ENCODE measurements at regions not wholly inside any gene's neighbourhood (a gene's known extent, or its start where the extent isn't known, plus 50 kb on each side); places are given as distances from the start of the nearest gene placed in this dataset.
"Not testable (repeated sequence)": the region's sequence is repeated elsewhere in the genome, so short reads cannot be mapped to it uniquely, and the experiment has no call there.

GRCh38 chr10:114872519-114873087 lies 51.0 kb downstream of the FHIP2A start:
- no peak for DNase-seq

- DNase-seq = peak; percentile 16
Observed at GRCh38 chr10:114874827-114875411, 53.3 kb downstream of the FHIP2A start.

- DNase-seq = not testable (repeated sequence)
Observed at GRCh38 chr10:114875590-114876081, 54.1 kb downstream of the FHIP2A start.

- no peak for DNase-seq
Observed at GRCh38 chr10:114876169-114876568, 54.6 kb downstream of the FHIP2A start.

- DNase-seq = peak; percentile 3
Observed at GRCh38 chr10:114876602-114877300, 55.2 kb downstream of the FHIP2A start.

- DNase-seq = no peak
Observed at GRCh38 chr10:114877301-114877644, 55.7 kb downstream of the FHIP2A start.

GRCh38 chr10:114879093-114879492 lies 57.5 kb downstream of the FHIP2A start:
- DNase-seq = no peak

- peak; percentile 1 for DNase-seq
Observed at GRCh38 chr10:114879541-114880158, 58.1 kb downstream of the FHIP2A start.

GRCh38 chr10:114881417-114881816 lies 56.6 kb upstream of the TRUB1 start:
- DNase-seq = no peak

GRCh38 chr10:114881901-114882300 lies 56.1 kb upstream of the TRUB1 start:
- DNase-seq = no peak

- DNase-seq = no peak
Observed at GRCh38 chr10:114885443-114885842, 52.6 kb upstream of the TRUB1 start.

Measured in GF-D8 (cell line).